B cell (primary cell): ENCODE measurements at regions not wholly inside any gene's neighbourhood (a gene's known extent, or its start where the extent isn't known, plus 50 kb on each side); places are given as distances from the start of the nearest gene placed in this dataset.

ENCODE experiments used
- CTCF ChIP-seq: fragments of 200-600 bp; IDR thresholded peaks from one replicate; pipeline ENCODE4 v1.8.0; 2022; ENCODE audit warnings: antibody characterized with exemption, mild to moderate bottlenecking
- EZH2 ChIP-seq: IDR thresholded peaks from 2 replicates; pipeline ENCODE4 v1.6.1; 2012; ENCODE audit warnings: borderline replicate concordance, low read depth, mild to moderate bottlenecking, moderate library complexity, low read length; ENCODE audit not compliant: insufficient read depth, poor library complexity, severe bottlenecking

DNA sequence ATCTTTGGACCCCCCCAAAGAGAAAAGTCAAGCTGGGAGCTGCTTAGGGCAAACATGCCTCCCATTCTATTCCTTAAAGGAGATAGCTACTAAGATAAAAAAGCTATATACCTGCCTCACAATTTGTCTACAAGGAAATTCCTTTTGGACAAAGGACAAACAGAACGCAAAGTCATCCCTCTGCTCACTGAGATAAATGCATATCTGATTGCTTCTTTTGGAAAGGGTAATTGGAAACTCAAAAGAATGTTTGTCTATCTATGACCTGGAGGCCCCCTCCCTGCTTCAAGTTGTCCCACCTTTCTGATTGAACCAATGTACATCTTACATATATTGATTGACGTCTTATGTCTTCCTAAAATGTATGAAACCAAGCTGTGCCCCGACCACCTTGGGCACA, 80.9 kb upstream of the FUT8 start:
- TF ChIP-seq CTCF (no peak), EZH2 (no peak)
